ENCODE measurements at regions not wholly inside any gene's neighbourhood (a gene's known extent, or its start where the extent isn't known, plus 50 kb on each side); places are given as distances from the start of the nearest gene placed in this dataset.
A peak's percentile ranks its signal among the peaks of the same experiment; 100 is the strongest.

- TF ChIP-seq ZNF57 (CRISPR knock-in tag; IDR thresholded peaks at IDR 0.05) (no peak), ZBTB43 (CRISPR knock-in tag; IDR thresholded peaks at IDR 0.05) (no peak), ZNF444 (CRISPR knock-in tag; IDR thresholded peaks at IDR 0.05) (no peak), ZNF316 (IDR thresholded peaks at IDR 0.05) (no peak), MTA3 (IDR thresholded peaks at IDR 0.05; ENCODE audit: borderline replicate concordance) (no peak)
Observed at GRCh38 chr2:72041638-72042111, 106.0 kb downstream of the CYP26B1 start (continued).

GRCh38 chr2:72040629-72041571 lies 106.8 kb downstream of the CYP26B1 start:
- no peak overlapping the region for H2AFZ ChIP-seq (ENCODE audit: low read depth, low read length)
- H3K4me3 ChIP-seq = no peak overlapping the region
- no peaks in the 10 kb centered on the region for H3K79me2 ChIP-seq (ENCODE audit: control insufficient read depth, insufficient read depth, low read length)
- no peak overlapping the region for H3K27ac ChIP-seq (ENCODE audit: extremely low read depth, low read depth, low read length)
- H4K20me1 ChIP-seq (replicated peaks; ENCODE audit: control insufficient read depth, insufficient read depth, low read length) = no peaks in the 10 kb centered on the region
- TF ChIP-seq FOSL1 (tag; conservative IDR thresholded peaks at IDR 0.05) (peak; percentile 57), ZNF165 (CRISPR knock-in tag; IDR thresholded peaks at IDR 0.05; ENCODE audit: borderline replicate concordance) (no peak)
- CTCF ChIA-PET (ENCODE audit: low intra/inter-chr PET ratio) = no interaction called here
- intact Hi-C loops (cut with micrococcal nuclease) (no loop called here), in situ Hi-C loops (cut with MboI) (no loop called here)
- DNase-seq (ENCODE audit: extremely low read depth in 1 of 4, low spot score in 3 of 4) (no peak), ATAC-seq (no peak), FAIRE-seq (no peak)
- H3K9me1 ChIP-seq (ENCODE audit: control insufficient read depth, insufficient read depth, low read length) = no peaks in the 10 kb centered on the region
- H3K4me1 ChIP-seq (replicated peaks in 1 of 2; ENCODE audit: control insufficient read depth in 2 of 2, insufficient read depth in 2 of 2, low read length in 2 of 2) = no peaks in the 10 kb centered on the region
- POLR2A ChIA-PET = interaction anchor here (0.8 kb wide), 1 partner anchor 10 kb away, joined by 3 read pairs; no protein-coding TSS in a partner anchor
- 2% methylated on average over 10 of the region's 12 CpGs for WGBS (ENCODE audit: insufficient coverage, low coverage, missing lambda C conversion rate)
- no peak overlapping the region for H3K4me2 ChIP-seq (ENCODE audit: insufficient read depth, low read length)
- no peak overlapping the region for H3K9ac ChIP-seq (ENCODE audit: insufficient read depth in 1 of 2, low read depth in 2 of 2, low read length in 2 of 2)
- no peaks in the 10 kb centered on the region for H3K36me3 ChIP-seq (ENCODE audit: control insufficient read depth, insufficient read depth, low read length)
- BruUV-seq (replicated peaks) = no TSS peak
- H3K9me3 ChIP-seq (replicated peaks; ENCODE audit: control insufficient read depth, insufficient read depth, low read depth, low read length) = no peaks in the 10 kb centered on the region
- no peaks in the 10 kb centered on the region; a peak in 1 of 5 replicates for H3K27me3 ChIP-seq (ENCODE audit: control insufficient read depth in 2 of 2, insufficient read depth in 2 of 2, low read length in 2 of 2)

Measured in K562 (cell line).